Inferior parietal cortex (tissue), 1 donor: ENCODE measurements at regions not wholly inside any gene's neighbourhood (a gene's known extent, or its start where the extent isn't known, plus 50 kb on each side); places are given as distances from the start of the nearest gene placed in this dataset.
"Not testable (repeated sequence)": the region's sequence is repeated elsewhere in the genome, so short reads cannot be mapped to it uniquely, and the experiment has no call there.

ENCODE experiments used
- DNase-seq: peaks from one replicate; pipeline ENCODE4 v3.0.0-alpha.2; 2016; ENCODE audit errors: extremely low spot score

- no peak for DNase-seq
These were observed 66.6 kb upstream of the RHOU start for GRCh38 chr1:228668553-228669241.

DNA sequence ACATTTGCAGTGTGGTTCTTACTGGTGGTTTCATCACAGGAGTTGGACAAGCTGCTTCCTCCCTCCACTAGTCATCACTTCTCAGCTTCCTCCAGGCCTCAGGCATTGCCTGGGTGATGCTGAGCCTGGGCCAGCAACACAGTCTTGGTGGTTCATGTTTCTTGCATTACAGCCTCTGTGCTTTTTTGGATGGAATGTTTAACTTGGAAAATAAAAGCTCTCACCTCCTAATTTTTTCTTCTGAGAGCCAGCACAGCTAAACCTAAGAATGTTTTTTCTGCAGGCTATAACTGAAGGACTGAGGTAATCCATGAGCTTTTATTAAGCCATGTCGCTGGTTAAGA, 66.1 kb upstream of the RHOU start:
- no peak for DNase-seq

GRCh38 chr1:228681076-228681565, 54.2 kb upstream of the RHOU start:
- not testable (repeated sequence) for DNase-seq

DNA sequence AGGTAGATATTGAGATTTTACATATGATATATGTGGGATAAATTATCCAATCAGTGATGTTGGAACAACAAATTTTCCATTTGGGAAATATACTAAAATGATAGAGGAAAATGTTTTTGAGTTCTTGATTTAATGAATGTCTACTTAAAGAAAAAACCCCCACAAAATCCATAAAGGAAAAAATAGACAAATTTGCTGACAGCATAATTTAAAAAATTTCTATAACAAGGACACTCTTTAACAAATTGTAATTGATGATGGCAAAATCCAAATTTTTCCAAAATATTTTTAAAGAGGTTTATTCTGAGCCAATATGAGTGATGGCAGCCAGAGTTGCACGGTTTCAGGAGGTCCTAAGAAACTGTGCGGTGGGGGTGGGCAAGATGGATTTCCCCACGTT, 51.9 kb upstream of the RHOU start:
- DNase-seq: no peak

DNA sequence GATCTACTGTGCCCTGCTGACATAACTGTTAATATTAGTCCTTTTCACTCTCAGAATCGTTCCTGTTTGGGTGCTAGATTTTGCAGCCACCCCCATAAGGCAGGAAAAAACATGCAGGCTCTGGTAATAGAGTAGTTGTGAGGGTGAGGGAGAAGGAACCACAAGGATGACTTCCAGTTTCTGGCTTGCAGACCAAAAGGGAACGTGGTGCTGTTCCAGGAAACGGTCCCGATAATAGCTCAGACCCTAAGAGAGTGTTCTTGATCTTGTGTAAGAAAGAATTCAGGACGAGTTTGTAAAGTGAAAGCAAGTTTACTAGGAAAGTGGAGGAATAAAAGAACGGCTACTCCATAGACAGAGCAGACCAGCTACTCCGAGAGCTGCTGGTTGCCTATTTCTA, 50.7 kb upstream of the RHOU start:
- no peak for DNase-seq

DNA sequence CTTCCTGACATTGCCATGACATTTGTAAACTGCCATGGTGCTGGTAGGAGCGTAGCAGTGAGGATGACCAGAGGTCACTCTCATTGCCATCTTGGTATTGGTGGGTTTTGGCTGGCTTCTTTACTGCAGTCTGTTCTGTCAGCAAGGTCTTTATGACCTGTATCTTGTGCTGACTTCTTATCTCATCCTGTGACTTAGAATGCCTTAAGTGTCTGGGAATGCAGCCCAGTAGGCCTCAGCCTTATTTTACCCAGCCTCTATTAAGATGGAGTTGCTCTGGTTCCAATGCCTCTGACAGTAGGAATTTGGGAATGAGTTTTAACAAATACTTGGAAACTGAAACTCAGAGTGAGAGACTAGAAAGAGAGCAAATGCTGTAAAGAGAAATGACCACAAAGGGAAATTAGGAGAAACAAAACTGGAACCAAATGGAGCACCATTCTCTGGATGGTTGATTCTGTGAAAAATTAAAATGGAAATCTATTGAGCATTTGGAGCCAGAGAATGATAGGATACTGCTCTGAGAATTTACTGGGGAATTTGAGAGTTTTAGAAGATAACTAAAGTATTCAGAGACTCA, 50.1 kb upstream of the RHOU start:
- no peak for DNase-seq
